ENCODE measurements at regions not wholly inside any gene's neighbourhood (a gene's known extent, or its start where the extent isn't known, plus 50 kb on each side); places are given as distances from the start of the nearest gene placed in this dataset.

- 77% methylated on average over 2 of the region's 2 CpGs for WGBS (ENCODE audit: low lambda C conversion rate, missing lambda C conversion rate)
- no peaks in the 10 kb centered on the region for H3K36me3 ChIP-seq (replicated peaks; ENCODE audit: insufficient read depth, low read depth)
- H3K4me1 ChIP-seq (ENCODE audit: insufficient read depth), result peaks cover 1% of the 10 kb centered on the region
- no peak for DNase-seq (ENCODE audit: low spot score)
- H3K4me2 ChIP-seq, result no peak overlapping the region
- H3K9me3 ChIP-seq (ENCODE audit: low read depth), result no peaks in the 10 kb centered on the region
- H3K4me3 ChIP-seq, result no peak overlapping the region
- no peaks in the 10 kb centered on the region for H4K20me1 ChIP-seq (ENCODE audit: insufficient read depth, poor library complexity, severe bottlenecking)
- H3K27me3 ChIP-seq, result no peaks in the 10 kb centered on the region
- TF ChIP-seq CTCF (IDR thresholded peaks at IDR 0.05; ENCODE audit: poor library complexity), result no peak
- no peak for TF ChIP-seq EZH2phosphoT487 (IDR thresholded peaks at IDR 0.05; ENCODE audit: low read depth, severe bottlenecking, unreplicated experiment)
- no peak for TF ChIP-seq EZH2 (IDR thresholded peaks at IDR 0.05; ENCODE audit: borderline replicate concordance)
- H3K79me2 ChIP-seq, result no peaks in the 10 kb centered on the region
- H3K9me2 ChIP-seq (replicated peaks; ENCODE audit: insufficient read depth), result no peaks in the 10 kb centered on the region
- H2AFZ ChIP-seq, result no peak overlapping the region
- H3K27ac ChIP-seq, result no peak overlapping the region
These were observed 80.4 kb downstream of the EDNRB start for GRCh38 chr13:77838271-77838670.

GRCh38 chr13:77836423-77836822 is 82.2 kb downstream of the EDNRB start:
- no peaks in the 10 kb centered on the region for H3K9me2 ChIP-seq (replicated peaks; ENCODE audit: insufficient read depth)
- H3K27me3 ChIP-seq, result no peaks in the 10 kb centered on the region
- H3K36me3 ChIP-seq (replicated peaks; ENCODE audit: insufficient read depth, low read depth), result no peaks in the 10 kb centered on the region
- TF ChIP-seq EZH2 (IDR thresholded peaks at IDR 0.05; ENCODE audit: borderline replicate concordance), result no peak
- no peak for TF ChIP-seq CTCF (IDR thresholded peaks at IDR 0.05; ENCODE audit: poor library complexity)
- TF ChIP-seq EZH2phosphoT487 (IDR thresholded peaks at IDR 0.05; ENCODE audit: low read depth, severe bottlenecking, unreplicated experiment), result no peak
- H3K79me2 ChIP-seq, result no peaks in the 10 kb centered on the region
- DNase-seq (ENCODE audit: low spot score), result peak; percentile 17
- WGBS (ENCODE audit: low lambda C conversion rate, missing lambda C conversion rate), result 53% methylated on average over 3 of the region's 3 CpGs
- no peak overlapping the region for H3K4me3 ChIP-seq
- peak overlapping the region; percentile 78 for H3K27ac ChIP-seq
- no peaks in the 10 kb centered on the region for H3K9me3 ChIP-seq (ENCODE audit: low read depth)
- H2AFZ ChIP-seq, result no peak overlapping the region
- peak overlapping the region; percentile 28 for H3K4me2 ChIP-seq
- peaks cover 5% of the 10 kb centered on the region for H3K4me1 ChIP-seq (ENCODE audit: insufficient read depth)
- H4K20me1 ChIP-seq (ENCODE audit: insufficient read depth, poor library complexity, severe bottlenecking), result no peaks in the 10 kb centered on the region

GRCh38 chr13:77833331-77833863 is 85.2 kb downstream of the EDNRB start:
- H3K27ac ChIP-seq, result peak overlapping the region; percentile 67
- H3K36me3 ChIP-seq (replicated peaks; ENCODE audit: insufficient read depth, low read depth), result no peaks in the 10 kb centered on the region
- no peak overlapping the region for H3K4me3 ChIP-seq
- H3K9me3 ChIP-seq (ENCODE audit: low read depth), result no peaks in the 10 kb centered on the region
- H3K27me3 ChIP-seq, result no peaks in the 10 kb centered on the region
- H3K9me2 ChIP-seq (replicated peaks; ENCODE audit: insufficient read depth), result no peaks in the 10 kb centered on the region
- no peaks in the 10 kb centered on the region for H3K79me2 ChIP-seq
- peaks cover 5% of the 10 kb centered on the region for H3K4me1 ChIP-seq (ENCODE audit: insufficient read depth)
- H4K20me1 ChIP-seq (ENCODE audit: insufficient read depth, poor library complexity, severe bottlenecking), result no peaks in the 10 kb centered on the region
- DNase-seq (ENCODE audit: low spot score), result peak; percentile 57
- 66% methylated on average over 2 of the region's 2 CpGs for WGBS (ENCODE audit: low lambda C conversion rate, missing lambda C conversion rate)
- no peak overlapping the region for H3K4me2 ChIP-seq
- TF ChIP-seq EZH2phosphoT487 (IDR thresholded peaks at IDR 0.05; ENCODE audit: low read depth, severe bottlenecking, unreplicated experiment), result no peak
- TF ChIP-seq EZH2 (IDR thresholded peaks at IDR 0.05; ENCODE audit: borderline replicate concordance), result no peak
- no peak for TF ChIP-seq CTCF (IDR thresholded peaks at IDR 0.05; ENCODE audit: poor library complexity)
- no peak overlapping the region for H2AFZ ChIP-seq
